ENCODE measurements at regions not wholly inside any gene's neighbourhood (a gene's known extent, or its start where the extent isn't known, plus 50 kb on each side); places are given as distances from the start of the nearest gene placed in this dataset.

DNA sequence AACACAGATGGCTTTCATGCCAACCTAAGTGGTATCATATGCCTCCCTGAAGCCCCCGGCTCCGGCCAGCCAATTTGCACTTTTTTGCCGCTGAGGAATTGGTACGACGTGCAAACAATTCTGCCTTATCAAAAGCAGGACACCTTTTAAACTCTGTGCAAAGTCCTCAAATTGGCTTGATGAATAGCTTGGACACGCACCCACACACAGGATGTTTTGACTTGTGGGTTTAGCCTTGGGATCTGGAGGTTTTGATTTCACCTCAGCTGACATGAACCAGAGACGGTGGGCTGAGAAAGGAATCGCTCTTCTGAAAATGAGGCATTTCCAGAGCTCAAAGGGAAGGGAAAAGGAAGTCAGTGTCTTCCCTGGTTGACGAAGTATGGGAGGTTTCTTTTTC is 110.8 kb upstream of the SHOX start:
- no TSS peak for BruUV-seq (replicated peaks)
- RAD21 ChIA-PET (ENCODE audit: low non-redundant PET in 1 of 2, low total read pairs in 2 of 2, uncharacterized antibody in 2 of 2, unreplicated experiment in 2 of 2), result no interaction called here
- H3K9me3 ChIP-seq (ENCODE audit: control insufficient read depth in 1 of 2, insufficient read depth in 1 of 2, low read depth in 1 of 2, low read length in 2 of 2), result no peaks in the 10 kb centered on the region
- H4K20me1 ChIP-seq (ENCODE audit: insufficient read depth), result no peaks in the 10 kb centered on the region
- H3K4me2 ChIP-seq (ENCODE audit: low read length), result no peak overlapping the region
- intact Hi-C loops (cut with micrococcal nuclease), result no loop called here
- H2AFZ ChIP-seq (ENCODE audit: low read depth, low read length, poor library complexity, severe bottlenecking), result no peak overlapping the region
- TF ChIP-seq, protein P1, sequence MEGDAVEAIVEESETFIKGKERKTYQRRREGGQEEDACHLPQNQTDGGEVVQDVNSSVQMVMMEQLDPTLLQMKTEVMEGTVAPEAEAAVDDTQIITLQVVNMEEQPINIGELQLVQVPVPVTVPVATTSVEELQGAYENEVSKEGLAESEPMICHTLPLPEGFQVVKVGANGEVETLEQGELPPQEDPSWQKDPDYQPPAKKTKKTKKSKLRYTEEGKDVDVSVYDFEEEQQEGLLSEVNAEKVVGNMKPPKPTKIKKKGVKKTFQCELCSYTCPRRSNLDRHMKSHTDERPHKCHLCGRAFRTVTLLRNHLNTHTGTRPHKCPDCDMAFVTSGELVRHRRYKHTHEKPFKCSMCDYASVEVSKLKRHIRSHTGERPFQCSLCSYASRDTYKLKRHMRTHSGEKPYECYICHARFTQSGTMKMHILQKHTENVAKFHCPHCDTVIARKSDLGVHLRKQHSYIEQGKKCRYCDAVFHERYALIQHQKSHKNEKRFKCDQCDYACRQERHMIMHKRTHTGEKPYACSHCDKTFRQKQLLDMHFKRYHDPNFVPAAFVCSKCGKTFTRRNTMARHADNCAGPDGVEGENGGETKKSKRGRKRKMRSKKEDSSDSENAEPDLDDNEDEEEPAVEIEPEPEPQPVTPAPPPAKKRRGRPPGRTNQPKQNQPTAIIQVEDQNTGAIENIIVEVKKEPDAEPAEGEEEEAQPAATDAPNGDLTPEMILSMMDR (IDR thresholded peaks at IDR 0.05 in 2 of 3, conservative IDR thresholded peaks at IDR 0.05 in 1 of 3; ENCODE audit: borderline replicate concordance in 1 of 3, insufficient read depth in 1 of 3, low read depth in 2 of 3, low read length in 2 of 3), result no peak
- no peak overlapping the region for H3K4me3 ChIP-seq (replicated peaks in 1 of 2; ENCODE audit: low read depth in 1 of 2, low read length in 2 of 2)
- H3K79me2 ChIP-seq (ENCODE audit: insufficient read depth, low read length), result no peaks in the 10 kb centered on the region
- no peak for ATAC-seq
- POLR2A ChIA-PET, result no interaction called here
- H3K27me3 ChIP-seq (ENCODE audit: insufficient read depth, low read length), result peaks cover 8% of the 10 kb centered on the region; the same call in 1 of the 2 replicates
- H3K4me1 ChIP-seq (ENCODE audit: control insufficient read depth in 1 of 2, insufficient read depth in 2 of 2, low read length in 2 of 2), result peaks cover 3% of the 10 kb centered on the region in 2 experiments; a peak in 2 of 4 replicates
- CTCF ChIA-PET, result no interaction called here
- no peaks in the 10 kb centered on the region for H3K9me2 ChIP-seq (ENCODE audit: insufficient read depth)
- H3K9ac ChIP-seq (ENCODE audit: low read length), result no peak overlapping the region
- DNase-seq (ENCODE audit: low read depth, low spot score), result no peak
- no peak overlapping the region for H3K27ac ChIP-seq (ENCODE audit: low read depth, low read length)
- H3K36me3 ChIP-seq (ENCODE audit: control insufficient read depth in 1 of 2, insufficient read depth in 2 of 2, low read length in 2 of 2), result no peaks in the 10 kb centered on the region

DNA sequence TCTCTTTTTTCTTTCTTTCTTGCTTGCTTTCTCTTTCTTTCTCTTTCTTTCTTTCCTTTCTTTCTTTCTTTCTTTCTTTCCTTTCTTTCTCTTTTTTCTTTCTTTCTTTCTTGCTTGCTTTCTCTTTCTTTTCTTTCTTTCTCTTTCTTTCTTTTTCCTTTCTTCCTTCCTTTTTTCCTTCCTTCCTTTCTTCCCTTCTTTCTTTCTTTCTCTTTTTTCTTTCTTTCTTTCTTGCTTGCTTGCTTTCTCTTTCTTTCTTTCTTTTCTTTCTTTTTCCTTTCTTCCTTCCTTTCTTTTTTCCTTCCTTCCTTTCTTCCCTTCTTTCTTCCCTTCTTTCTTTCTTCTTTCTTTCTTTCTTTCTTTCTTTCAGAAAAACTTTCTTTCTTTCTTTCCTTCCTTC is 108.1 kb upstream of the SHOX start:
- H3K9ac ChIP-seq (ENCODE audit: low read length), result no peak overlapping the region
- no peaks in the 10 kb centered on the region for H3K9me2 ChIP-seq (ENCODE audit: insufficient read depth)
- no peaks in the 10 kb centered on the region for H3K36me3 ChIP-seq (ENCODE audit: control insufficient read depth in 1 of 2, insufficient read depth in 2 of 2, low read length in 2 of 2)
- H3K4me2 ChIP-seq (ENCODE audit: low read length), result no peak overlapping the region
- TF ChIP-seq ELF1 (IDR thresholded peaks at IDR 0.05; ENCODE audit: borderline replicate concordance, low read depth), result no peak
- TF ChIP-seq SIN3A (IDR thresholded peaks at IDR 0.05; ENCODE audit: low read depth), result no peak
- no peak for TF ChIP-seq EZH2phosphoT487 (IDR thresholded peaks at IDR 0.05; ENCODE audit: borderline replicate concordance)
- no peak for TF ChIP-seq POLR2A (IDR thresholded peaks at IDR 0.05; ENCODE audit: borderline replicate concordance, extremely low read depth, insufficient read depth, insufficient read length)
- TF ChIP-seq CEBPB (IDR thresholded peaks at IDR 0.05; ENCODE audit: low read depth), result no peak
- DNase-seq (ENCODE audit: low read depth, low spot score) (no peak), ATAC-seq (no peak)
- H3K27ac ChIP-seq (ENCODE audit: low read depth, low read length), result no peak overlapping the region
- no peaks in the 10 kb centered on the region for H3K27me3 ChIP-seq (ENCODE audit: insufficient read depth, low read length)
- ChIA-PET CTCF (no interaction called here), POLR2A (no interaction called here), RAD21 (ENCODE audit: low non-redundant PET in 1 of 2, low total read pairs in 2 of 2, uncharacterized antibody in 2 of 2, unreplicated experiment in 2 of 2) (no interaction called here)
- no peaks in the 10 kb centered on the region for H3K9me3 ChIP-seq (ENCODE audit: control insufficient read depth in 1 of 2, insufficient read depth in 1 of 2, low read depth in 1 of 2, low read length in 2 of 2)
- intact Hi-C loops (cut with micrococcal nuclease), result no loop called here
- no TSS peak for BruUV-seq (replicated peaks)
- H3K79me2 ChIP-seq (ENCODE audit: insufficient read depth, low read length), result no peaks in the 10 kb centered on the region
- no peak overlapping the region for H2AFZ ChIP-seq (ENCODE audit: low read depth, low read length, poor library complexity, severe bottlenecking)
- no peaks in the 10 kb centered on the region for H3K4me1 ChIP-seq (ENCODE audit: control insufficient read depth in 1 of 2, insufficient read depth in 2 of 2, low read length in 2 of 2)
- no peaks in the 10 kb centered on the region for H4K20me1 ChIP-seq (ENCODE audit: insufficient read depth)
- no peak overlapping the region for H3K4me3 ChIP-seq (replicated peaks in 1 of 2; ENCODE audit: low read depth in 1 of 2, low read length in 2 of 2)
